ENCODE measurements at regions not wholly inside any gene's neighbourhood (a gene's known extent, or its start where the extent isn't known, plus 50 kb on each side); places are given as distances from the start of the nearest gene placed in this dataset.

GRCh38 chr16:87227296-87227951 lies 89.8 kb downstream of the C16orf95 start:
- Histone ChIP-seq H3K27me3 (ENCODE audit: control insufficient read depth in 3 of 3, insufficient read depth in 3 of 3, low read length in 3 of 3) (peaks cover 0 to 2% (median 0%) of the 10 kb centered on the region in 3 donors), H3K4me1 (ENCODE audit: control insufficient read depth in 3 of 3, insufficient read depth in 2 of 3, low read depth in 1 of 3, low read length in 2 of 3) (no peaks in the 10 kb centered on the region), H3K36me3 (ENCODE audit: control insufficient read depth in 3 of 3, insufficient read depth in 2 of 3, low read depth in 1 of 3, low read length in 3 of 3) (no peaks in the 10 kb centered on the region), H3K27ac (ENCODE audit: low read depth in 1 of 3, low read length in 2 of 3) (peak overlapping the region in 2 of 3 donors; percentile 8 to 9), H3K4me3 (ENCODE audit: low read depth in 1 of 3, low read length in 3 of 3) (no peak overlapping the region), H3K9me3 (ENCODE audit: control insufficient read depth in 2 of 2, insufficient read depth in 1 of 2, low read depth in 1 of 2, low read length in 1 of 2) (peaks cover 0 to 6% of the 10 kb centered on the region in 2 donors)
- 67 to 85% (median 81%) methylated on average over 24 of the region's 24 CpGs for WGBS, 3 donors
- FAIRE-seq, result no peak
- no peak for DNase-seq

GRCh38 chr16:87228363-87228762 lies 88.8 kb downstream of the C16orf95 start:
- 80 to 93% (median 84%) methylated on average over 8 of the region's 8 CpGs for WGBS, 3 donors
- Histone ChIP-seq H3K4me1 (ENCODE audit: control insufficient read depth in 3 of 3, insufficient read depth in 2 of 3, low read depth in 1 of 3, low read length in 2 of 3) (no peaks in the 10 kb centered on the region), H3K27ac (ENCODE audit: low read depth in 1 of 3, low read length in 2 of 3) (no peak overlapping the region), H3K36me3 (ENCODE audit: control insufficient read depth in 3 of 3, insufficient read depth in 2 of 3, low read depth in 1 of 3, low read length in 3 of 3) (no peaks in the 10 kb centered on the region), H3K4me3 (ENCODE audit: low read depth in 1 of 3, low read length in 3 of 3) (no peak overlapping the region), H3K9me3 (ENCODE audit: control insufficient read depth in 2 of 2, insufficient read depth in 1 of 2, low read depth in 1 of 2, low read length in 1 of 2) (peaks cover 0 to 6% of the 10 kb centered on the region in 2 donors), H3K27me3 (ENCODE audit: control insufficient read depth in 3 of 3, insufficient read depth in 3 of 3, low read length in 3 of 3) (peaks cover 0 to 2% (median 0%) of the 10 kb centered on the region in 3 donors)
- no peak for FAIRE-seq
- no peak for DNase-seq

- no peak for DNase-seq
- Histone ChIP-seq H3K4me3 (ENCODE audit: low read depth in 1 of 3, low read length in 3 of 3) (no peak overlapping the region), H3K27me3 (ENCODE audit: control insufficient read depth in 3 of 3, insufficient read depth in 3 of 3, low read length in 3 of 3) (peaks cover 0 to 2% (median 0%) of the 10 kb centered on the region in 3 donors), H3K9me3 (ENCODE audit: control insufficient read depth in 2 of 2, insufficient read depth in 1 of 2, low read depth in 1 of 2, low read length in 1 of 2) (peaks cover 0 to 6% of the 10 kb centered on the region in 2 donors), H3K27ac (ENCODE audit: low read depth in 1 of 3, low read length in 2 of 3) (no peak overlapping the region), H3K4me1 (ENCODE audit: control insufficient read depth in 3 of 3, insufficient read depth in 2 of 3, low read depth in 1 of 3, low read length in 2 of 3) (no peaks in the 10 kb centered on the region), H3K36me3 (ENCODE audit: control insufficient read depth in 3 of 3, insufficient read depth in 2 of 3, low read depth in 1 of 3, low read length in 3 of 3) (no peaks in the 10 kb centered on the region)
- FAIRE-seq, result no peak
- 83 to 87% (median 86%) methylated on average over 18 of the region's 18 CpGs for WGBS, 3 donors
These were observed 87.7 kb downstream of the C16orf95 start for GRCh38 chr16:87229230-87230188.

- H3K9me3 ChIP-seq (ENCODE audit: control insufficient read depth in 2 of 2, insufficient read depth in 1 of 2, low read depth in 1 of 2, low read length in 1 of 2), result peaks cover 0 to 6% of the 10 kb centered on the region in 2 donors
- DNase-seq (no peak), FAIRE-seq (no peak)
- H3K4me3 ChIP-seq (ENCODE audit: low read depth in 1 of 3, low read length in 3 of 3), result no peak overlapping the region
- WGBS, 3 donors, result 80 to 86% (median 84%) methylated on average over 4 of the region's 4 CpGs
- no peaks in the 10 kb centered on the region for H3K4me1 ChIP-seq (ENCODE audit: control insufficient read depth in 3 of 3, insufficient read depth in 2 of 3, low read depth in 1 of 3, low read length in 2 of 3)
- H3K27ac ChIP-seq (ENCODE audit: low read depth in 1 of 3, low read length in 2 of 3), result no peak overlapping the region
- H3K27me3 ChIP-seq (ENCODE audit: control insufficient read depth in 3 of 3, insufficient read depth in 3 of 3, low read length in 3 of 3), result peaks cover 0 to 5% (median 0%) of the 10 kb centered on the region in 3 donors
- no peaks in the 10 kb centered on the region for H3K36me3 ChIP-seq (ENCODE audit: control insufficient read depth in 3 of 3, insufficient read depth in 2 of 3, low read depth in 1 of 3, low read length in 3 of 3)
These were observed 86.6 kb downstream of the C16orf95 start for GRCh38 chr16:87230571-87230970.

GRCh38 chr16:87231295-87231694 lies 85.9 kb downstream of the C16orf95 start:
- DNase-seq (no peak), FAIRE-seq (no peak)
- Histone ChIP-seq H3K4me1 (ENCODE audit: control insufficient read depth in 3 of 3, insufficient read depth in 2 of 3, low read depth in 1 of 3, low read length in 2 of 3) (no peaks in the 10 kb centered on the region), H3K36me3 (ENCODE audit: control insufficient read depth in 3 of 3, insufficient read depth in 2 of 3, low read depth in 1 of 3, low read length in 3 of 3) (no peaks in the 10 kb centered on the region), H3K27me3 (ENCODE audit: control insufficient read depth in 3 of 3, insufficient read depth in 3 of 3, low read length in 3 of 3) (peaks cover 0 to 5% (median 0%) of the 10 kb centered on the region in 3 donors), H3K9me3 (ENCODE audit: control insufficient read depth in 2 of 2, insufficient read depth in 1 of 2, low read depth in 1 of 2, low read length in 1 of 2) (peaks cover 0 to 6% of the 10 kb centered on the region in 2 donors), H3K4me3 (ENCODE audit: low read depth in 1 of 3, low read length in 3 of 3) (no peak overlapping the region), H3K27ac (ENCODE audit: low read depth in 1 of 3, low read length in 2 of 3) (no peak overlapping the region)
- 89 to 93% (median 92%) methylated on average over 4 of the region's 4 CpGs for WGBS, 3 donors

GRCh38 chr16:87231911-87232310 lies 85.3 kb downstream of the C16orf95 start:
- Histone ChIP-seq H3K27me3 (ENCODE audit: control insufficient read depth in 3 of 3, insufficient read depth in 3 of 3, low read length in 3 of 3) (peaks cover 0 to 5% (median 0%) of the 10 kb centered on the region in 3 donors), H3K36me3 (ENCODE audit: control insufficient read depth in 3 of 3, insufficient read depth in 2 of 3, low read depth in 1 of 3, low read length in 3 of 3) (no peaks in the 10 kb centered on the region), H3K27ac (ENCODE audit: low read depth in 1 of 3, low read length in 2 of 3) (no peak overlapping the region), H3K4me3 (ENCODE audit: low read depth in 1 of 3, low read length in 3 of 3) (no peak overlapping the region), H3K9me3 (ENCODE audit: control insufficient read depth in 2 of 2, insufficient read depth in 1 of 2, low read depth in 1 of 2, low read length in 1 of 2) (peaks cover 0 to 6% of the 10 kb centered on the region in 2 donors), H3K4me1 (ENCODE audit: control insufficient read depth in 3 of 3, insufficient read depth in 2 of 3, low read depth in 1 of 3, low read length in 2 of 3) (no peaks in the 10 kb centered on the region)
- FAIRE-seq, result no peak
- WGBS, 3 donors, result 79 to 89% (median 88%) methylated on average over 1 of the region's 1 CpG
- DNase-seq, result no peak

GRCh38 chr16:87233928-87234327 lies 83.3 kb downstream of the C16orf95 start:
- no peak for FAIRE-seq

GRCh38 chr16:87234601-87235000 lies 82.6 kb downstream of the C16orf95 start:
- no peaks in the 10 kb centered on the region for H3K4me1 ChIP-seq (ENCODE audit: control insufficient read depth in 3 of 3, insufficient read depth in 2 of 3, low read depth in 1 of 3, low read length in 2 of 3)
- FAIRE-seq (no peak), DNase-seq (no peak)
- H3K4me3 ChIP-seq (ENCODE audit: low read depth in 1 of 3, low read length in 3 of 3), result no peak overlapping the region
- H3K27ac ChIP-seq (ENCODE audit: low read depth in 1 of 3, low read length in 2 of 3), result no peak overlapping the region
- 63 to 78% (median 64%) methylated on average over 8 of the region's 8 CpGs for WGBS, 3 donors
- peaks cover 0 to 5% (median 0%) of the 10 kb centered on the region in 3 donors for H3K27me3 ChIP-seq (ENCODE audit: control insufficient read depth in 3 of 3, insufficient read depth in 3 of 3, low read length in 3 of 3)
- H3K9me3 ChIP-seq (ENCODE audit: control insufficient read depth in 2 of 2, insufficient read depth in 1 of 2, low read depth in 1 of 2, low read length in 1 of 2), result peaks cover 0 to 6% of the 10 kb centered on the region in 2 donors
- H3K36me3 ChIP-seq (ENCODE audit: control insufficient read depth in 3 of 3, insufficient read depth in 2 of 3, low read depth in 1 of 3, low read length in 3 of 3), result no peaks in the 10 kb centered on the region

More at GRCh38 chr16:87233928-87234327, 83.3 kb downstream of the C16orf95 start:
- H3K4me1 ChIP-seq (ENCODE audit: control insufficient read depth in 3 of 3, insufficient read depth in 2 of 3, low read depth in 1 of 3, low read length in 2 of 3), result no peaks in the 10 kb centered on the region
- DNase-seq, result no peak
- WGBS, 3 donors, result 53 to 63% (median 63%) methylated on average over 10 of the region's 10 CpGs
- no peak overlapping the region for H3K27ac ChIP-seq (ENCODE audit: low read depth in 1 of 3, low read length in 2 of 3)
- peaks cover 0 to 6% of the 10 kb centered on the region in 2 donors for H3K9me3 ChIP-seq (ENCODE audit: control insufficient read depth in 2 of 2, insufficient read depth in 1 of 2, low read depth in 1 of 2, low read length in 1 of 2)
- H3K27me3 ChIP-seq (ENCODE audit: control insufficient read depth in 3 of 3, insufficient read depth in 3 of 3, low read length in 3 of 3), result peaks cover 0 to 5% (median 0%) of the 10 kb centered on the region in 3 donors
- no peaks in the 10 kb centered on the region for H3K36me3 ChIP-seq (ENCODE audit: control insufficient read depth in 3 of 3, insufficient read depth in 2 of 3, low read depth in 1 of 3, low read length in 3 of 3)
- H3K4me3 ChIP-seq (ENCODE audit: low read depth in 1 of 3, low read length in 3 of 3), result no peak overlapping the region

Data from small intestine (tissue), 7 donors.